HepG2 (cell line): ENCODE measurements at regions not wholly inside any gene's neighbourhood (a gene's known extent, or its start where the extent isn't known, plus 50 kb on each side); places are given as distances from the start of the nearest gene placed in this dataset.
A peak's percentile ranks its signal among the peaks of the same experiment; 100 is the strongest.

Experiments
- ATAC-seq: fragments of 200-7000 bp; cut with Tn5 transposase; 3 replicates; pipeline ENCODE4 v1.9.1; 2020; ENCODE audit warnings: mild to moderate bottlenecking, moderate library complexity
- BruUV-seq: library from RNA; stranded (reverse); fragments of 400-500 nt; replicated peaks from 2 replicates; lab custom pipeline; 2021; lab: Mats Ljungman, UMichigan
- CTCF ChIA-PET: fragments of 300-600 bp; formaldehyde crosslinking; extraction: SDS; loops from one replicate; lab custom pipeline; 2021; ENCODE audit warnings: low total read pairs, inconsistent platforms, low intra/inter-chr PET ratio; lab: Yijun Ruan, JAX
- POLR2A ChIA-PET: fragments of 350-600 bp; sonication (Branson Sonifier 250); formaldehyde crosslinking; loops from one replicate; lab custom pipeline; 2020; ENCODE audit warnings: antibody characterized with exemption, inconsistent platforms; lab: Yijun Ruan, JAX
- DNase-seq: peaks from one replicate; pipeline ENCODE4 v3.0.0-alpha.2; 2015; ENCODE audit warnings: low spot score
- FAIRE-seq: peaks from 3 replicates; lab custom pipeline; 2011; peaks lifted over from hg19 to GRCh38; lab: Jason Lieb, UNC
- H2AFZ ChIP-seq: one replicate; pipeline ENCODE4 v1.6.1; 2011; ENCODE audit warnings: low read length, inconsistent platforms
- H3K27ac ChIP-seq: fragments of 300-600 bp; 3 replicates; pipeline ENCODE4 v1.8.0; 2011; ENCODE audit warnings: mixed run types, mild to moderate bottlenecking, mixed read lengths, low read length, inconsistent platforms; ENCODE audit not compliant: insufficient read depth; ENCODE audit errors: extremely low read length
- H3K27me3 ChIP-seq, 2 experiments: fragments of 200-600 bp in 1 of 2; 2 replicates in 1 of 2; 3 replicates in 1 of 2; pipeline versions ENCODE4 v1.6.0 to v1.8.0; 2011; ENCODE audit warnings: low read length in 2 of 2, mild to moderate bottlenecking in 2 of 2, moderate library complexity in 2 of 2, inconsistent platforms in 1 of 2; ENCODE audit not compliant: insufficient read depth in 2 of 2, control insufficient read depth in 1 of 2
- H3K36me3 ChIP-seq, 2 experiments: fragments of 200-600 bp in 1 of 2; replicated peaks in 1 of 2; 2 replicates in 1 of 2; 3 replicates in 1 of 2; pipeline versions ENCODE4 v1.5.1 to v1.8.0; 2011; ENCODE audit warnings: low read length in 2 of 2, inconsistent platforms in 1 of 2; ENCODE audit not compliant: insufficient read depth in 2 of 2, control insufficient read depth in 1 of 2
- H3K4me1 ChIP-seq: 2 replicates; pipeline ENCODE4 v1.5.1; 2012; ENCODE audit warnings: low read length, inconsistent platforms; ENCODE audit not compliant: insufficient read depth
- H3K4me2 ChIP-seq: 2 replicates; pipeline ENCODE4 v1.6.0; 2011; ENCODE audit warnings: low read depth, low read length, inconsistent platforms
- H3K4me3 ChIP-seq, 3 experiments: fragments of 200-600 bp in 1 of 3; sonication (generic), shearing (Covaris generic) in 1 of 3; replicated peaks in 1 of 3; 2 replicates each; pipeline ENCODE4 v1.5.1; 2011 to 2016; ENCODE audit warnings: low read length in 3 of 3, inconsistent platforms in 2 of 3, low read depth in 2 of 3, mild to moderate bottlenecking in 2 of 3, control low read depth in 1 of 3, mixed read lengths in 1 of 3; ENCODE audit not compliant: insufficient read depth in 1 of 3
- H3K79me2 ChIP-seq: one replicate; pipeline ENCODE4 v1.6.1; 2011; ENCODE audit warnings: low read length, inconsistent platforms; ENCODE audit not compliant: insufficient read depth
- H3K9ac ChIP-seq: 2 replicates; pipeline ENCODE4 v1.6.0; 2011; ENCODE audit warnings: mild to moderate bottlenecking, low read depth, low read length, inconsistent platforms; ENCODE audit not compliant: insufficient read depth
- H3K9me3 ChIP-seq: 2 replicates; pipeline ENCODE4 v1.5.1; 2012; ENCODE audit warnings: mild to moderate bottlenecking, low read length
- H4K20me1 ChIP-seq: 2 replicates; pipeline ENCODE4 v1.6.0; 2011; ENCODE audit warnings: inconsistent platforms, mild to moderate bottlenecking, low read length, moderate library complexity; ENCODE audit not compliant: insufficient read depth
- EHMT2 ChIP-seq: fragments of 200-600 bp; sonication (generic); IDR thresholded peaks from 2 replicates; pipeline ENCODE4 v1.7.0; 2017; ENCODE audit warnings: antibody characterized with exemption, low read depth, low read length, borderline replicate concordance
- MLXIP ChIP-seq: sonication (generic); formaldehyde crosslinking; IDR thresholded peaks from 2 replicates; pipeline ENCODE4 v1.9.0; 2021; ENCODE audit warnings: missing genetic modification reagents, borderline replicate concordance
- SALL1 ChIP-seq: sonication (generic); formaldehyde crosslinking; IDR thresholded peaks from 2 replicates; pipeline ENCODE4 v1.8.0; 2022; ENCODE audit warnings: mild to moderate bottlenecking, missing genetic modification reagents
- TEAD3 ChIP-seq: optimal IDR thresholded peaks from 2 replicates; pipeline ENCODE3; 2016; ENCODE audit warnings: borderline replicate concordance
- ZBTB38 ChIP-seq: sonication (generic); formaldehyde crosslinking; IDR thresholded peaks from 2 replicates; pipeline ENCODE4 v1.5.1; 2020; ENCODE audit warnings: mild to moderate bottlenecking, missing genetic modification reagents
- ZNF687 ChIP-seq: sonication (generic); formaldehyde crosslinking; IDR thresholded peaks from 2 replicates; pipeline ENCODE4 v1.5.1; 2020; ENCODE audit warnings: mild to moderate bottlenecking, missing genetic modification reagents, moderate library complexity
- ZNF839 ChIP-seq: sonication (generic); formaldehyde crosslinking; IDR thresholded peaks from 2 replicates; pipeline ENCODE4 v1.4.0; 2020; ENCODE audit warnings: missing genetic modification reagents, mild to moderate bottlenecking, borderline replicate concordance
- WGBS: methylation state at CpG from one replicate; pipeline ENCODE4 v1.1.6; 2017; ENCODE audit warnings: low lambda C conversion rate; 5-methylcytosine and 5-hydroxymethylcytosine counted together
- in situ Hi-C: cut with HindIII; loops from 2 replicates; pipeline ENCODE4 v1.10.0; 2017; ENCODE audit warnings: low pct_unique_long_range_greater_than_20kb; ENCODE audit not compliant: extremely low pct_ligation_motif_present
- intact Hi-C: fragments of 100-400 bp; cut with micrococcal nuclease; formaldehyde crosslinking; loops from one replicate; pipeline ENCODE4 v1.10.0; 2022; ENCODE audit not compliant: unreplicated experiment
- TF ChIP-seq, protein P1 (sequence below): sonication (generic); formaldehyde crosslinking; IDR thresholded peaks from 2 replicates; pipeline ENCODE4 v1.4.0; 2020; ENCODE audit warnings: mild to moderate bottlenecking, missing genetic modification reagents, borderline replicate concordance
- TF ChIP-seq, protein P2 (sequence below): IDR thresholded peaks from 2 replicates; pipeline ENCODE4 v1.6.1; 2012; ENCODE audit warnings: inconsistent platforms

- H3K27ac ChIP-seq = peak overlapping the region; percentile 83
- H3K9me3 ChIP-seq = no peaks in the 10 kb centered on the region
- no peak overlapping the region; a peak in 1 of 6 replicates for H3K4me3 ChIP-seq
- peak overlapping the region; percentile 15; the same call in 1 of the 2 replicates for H3K4me2 ChIP-seq
- peaks cover 82% of the 10 kb centered on the region for H3K4me1 ChIP-seq
- no peak overlapping the region for H2AFZ ChIP-seq
- H4K20me1 ChIP-seq = no peaks in the 10 kb centered on the region
- DNase-seq (peak; percentile 15), ATAC-seq (no peak), FAIRE-seq (no peak)
- intact Hi-C loops (loop anchor here (1.0 to 5.0 kb wide), 5 partner anchors 29 to 828 kb away; no protein-coding TSS in a partner anchor), in situ Hi-C loops (no loop called here)
- peak overlapping the region; percentile 6; the same call in 1 of the 2 replicates for H3K9ac ChIP-seq
- H3K36me3 ChIP-seq = no peaks in the 10 kb centered on the region
- BruUV-seq = no TSS peak
- H3K79me2 ChIP-seq = no peaks in the 10 kb centered on the region
- POLR2A ChIA-PET = interaction anchor here (0.8 to 6.0 kb wide), 7 partner anchors 8 to 156 kb away, joined by 4 to 41 read pairs (median 12); partner anchors contain the start of gene BMP4
- no peaks in the 10 kb centered on the region for H3K27me3 ChIP-seq
- CTCF ChIA-PET = no interaction called here
- WGBS = 31% methylated on average over 2 of the region's 2 CpGs
- no peak for TF ChIP-seq ZBTB38 (CRISPR knock-in tag)
- no peak for TF ChIP-seq ZNF839 (CRISPR knock-in tag)
- 0 out of 2 replicates have a peak, but pooled peaks have one; percentile 3 for TF ChIP-seq EHMT2
- peak; percentile 24; the same call in 1 of the 2 replicates for TF ChIP-seq ZNF687
- TF ChIP-seq, protein P1, sequence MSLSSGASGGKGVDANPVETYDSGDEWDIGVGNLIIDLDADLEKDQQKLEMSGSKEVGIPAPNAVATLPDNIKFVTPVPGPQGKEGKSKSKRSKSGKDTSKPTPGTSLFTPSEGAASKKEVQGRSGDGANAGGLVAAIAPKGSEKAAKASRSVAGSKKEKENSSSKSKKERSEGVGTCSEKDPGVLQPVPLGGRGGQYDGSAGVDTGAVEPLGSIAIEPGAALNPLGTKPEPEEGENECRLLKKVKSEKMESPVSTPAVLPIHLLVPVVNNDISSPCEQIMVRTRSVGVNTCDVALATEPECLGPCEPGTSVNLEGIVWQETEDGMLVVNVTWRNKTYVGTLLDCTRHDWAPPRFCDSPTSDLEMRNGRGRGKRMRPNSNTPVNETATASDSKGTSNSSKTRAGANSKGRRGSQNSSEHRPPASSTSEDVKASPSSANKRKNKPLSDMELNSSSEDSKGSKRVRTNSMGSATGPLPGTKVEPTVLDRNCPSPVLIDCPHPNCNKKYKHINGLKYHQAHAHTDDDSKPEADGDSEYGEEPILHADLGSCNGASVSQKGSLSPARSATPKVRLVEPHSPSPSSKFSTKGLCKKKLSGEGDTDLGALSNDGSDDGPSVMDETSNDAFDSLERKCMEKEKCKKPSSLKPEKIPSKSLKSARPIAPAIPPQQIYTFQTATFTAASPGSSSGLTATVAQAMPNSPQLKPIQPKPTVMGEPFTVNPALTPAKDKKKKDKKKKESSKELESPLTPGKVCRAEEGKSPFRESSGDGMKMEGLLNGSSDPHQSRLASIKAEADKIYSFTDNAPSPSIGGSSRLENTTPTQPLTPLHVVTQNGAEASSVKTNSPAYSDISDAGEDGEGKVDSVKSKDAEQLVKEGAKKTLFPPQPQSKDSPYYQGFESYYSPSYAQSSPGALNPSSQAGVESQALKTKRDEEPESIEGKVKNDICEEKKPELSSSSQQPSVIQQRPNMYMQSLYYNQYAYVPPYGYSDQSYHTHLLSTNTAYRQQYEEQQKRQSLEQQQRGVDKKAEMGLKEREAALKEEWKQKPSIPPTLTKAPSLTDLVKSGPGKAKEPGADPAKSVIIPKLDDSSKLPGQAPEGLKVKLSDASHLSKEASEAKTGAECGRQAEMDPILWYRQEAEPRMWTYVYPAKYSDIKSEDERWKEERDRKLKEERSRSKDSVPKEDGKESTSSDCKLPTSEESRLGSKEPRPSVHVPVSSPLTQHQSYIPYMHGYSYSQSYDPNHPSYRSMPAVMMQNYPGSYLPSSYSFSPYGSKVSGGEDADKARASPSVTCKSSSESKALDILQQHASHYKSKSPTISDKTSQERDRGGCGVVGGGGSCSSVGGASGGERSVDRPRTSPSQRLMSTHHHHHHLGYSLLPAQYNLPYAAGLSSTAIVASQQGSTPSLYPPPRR (CRISPR knock-in tag) = no peak
- TF ChIP-seq TEAD3 (CRISPR knock-in tag) = peak; percentile 7
- TF ChIP-seq, protein P2, sequence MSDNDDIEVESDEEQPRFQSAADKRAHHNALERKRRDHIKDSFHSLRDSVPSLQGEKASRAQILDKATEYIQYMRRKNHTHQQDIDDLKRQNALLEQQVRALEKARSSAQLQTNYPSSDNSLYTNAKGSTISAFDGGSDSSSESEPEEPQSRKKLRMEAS = peak; percentile 29; the same call in 1 of the 2 replicates
- TF ChIP-seq MLXIP = no peak
- peak; percentile 31; the same call in 1 of the 2 replicates for TF ChIP-seq SALL1
These were observed 153.0 kb upstream of the BMP4 start for GRCh38 chr14:54109521-54110120.
